Fibroblast of lung (primary cell): ENCODE measurements at regions not wholly inside any gene's neighbourhood (a gene's known extent, or its start where the extent isn't known, plus 50 kb on each side); places are given as distances from the start of the nearest gene placed in this dataset.
"Not testable (repeated sequence)": the region's sequence is repeated elsewhere in the genome, so short reads cannot be mapped to it uniquely, and the experiment has no call there.

ENCODE experiments used
- EZH2 ChIP-seq: IDR thresholded peaks from 2 replicates; pipeline ENCODE4 v1.5.1; 2012; ENCODE audit warnings: low read length, control low read depth, mild to moderate bottlenecking; ENCODE audit errors: missing control alignments
- TF ChIP-seq, protein P1 (sequence below), 2 donors: IDR thresholded peaks in 1 of 2; conservative IDR thresholded peaks in 1 of 2; 1 replicate in 1 of 2; 2 replicates in 1 of 2; pipeline ENCODE4 v1.5.1; 2011 to 2012; ENCODE audit warnings: low read length in 2 of 2, control low read depth in 1 of 2, inconsistent platforms in 1 of 2, low read depth in 1 of 2, mild to moderate bottlenecking in 1 of 2

DNA sequence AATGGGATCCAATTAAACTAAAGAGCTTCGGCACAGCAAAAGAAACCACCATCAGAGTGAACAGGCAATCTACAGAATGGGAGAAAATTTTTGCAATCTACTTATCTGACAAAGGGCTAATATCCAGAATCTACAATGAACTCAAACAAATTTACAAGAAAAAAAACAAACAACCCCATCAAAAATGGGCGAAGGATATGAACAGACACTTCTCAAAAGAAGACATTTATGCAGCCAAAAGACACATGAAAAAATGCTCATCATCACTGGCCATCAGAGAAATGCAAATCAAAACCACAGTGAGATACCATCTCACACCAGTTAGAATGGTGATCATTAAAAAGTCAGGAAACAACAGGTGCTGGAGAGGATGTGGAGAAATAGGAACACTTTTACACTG is 158.8 kb upstream of the VIPR2 start:
- not testable (repeated sequence) for TF ChIP-seq EZH2
- TF ChIP-seq, protein P1, sequence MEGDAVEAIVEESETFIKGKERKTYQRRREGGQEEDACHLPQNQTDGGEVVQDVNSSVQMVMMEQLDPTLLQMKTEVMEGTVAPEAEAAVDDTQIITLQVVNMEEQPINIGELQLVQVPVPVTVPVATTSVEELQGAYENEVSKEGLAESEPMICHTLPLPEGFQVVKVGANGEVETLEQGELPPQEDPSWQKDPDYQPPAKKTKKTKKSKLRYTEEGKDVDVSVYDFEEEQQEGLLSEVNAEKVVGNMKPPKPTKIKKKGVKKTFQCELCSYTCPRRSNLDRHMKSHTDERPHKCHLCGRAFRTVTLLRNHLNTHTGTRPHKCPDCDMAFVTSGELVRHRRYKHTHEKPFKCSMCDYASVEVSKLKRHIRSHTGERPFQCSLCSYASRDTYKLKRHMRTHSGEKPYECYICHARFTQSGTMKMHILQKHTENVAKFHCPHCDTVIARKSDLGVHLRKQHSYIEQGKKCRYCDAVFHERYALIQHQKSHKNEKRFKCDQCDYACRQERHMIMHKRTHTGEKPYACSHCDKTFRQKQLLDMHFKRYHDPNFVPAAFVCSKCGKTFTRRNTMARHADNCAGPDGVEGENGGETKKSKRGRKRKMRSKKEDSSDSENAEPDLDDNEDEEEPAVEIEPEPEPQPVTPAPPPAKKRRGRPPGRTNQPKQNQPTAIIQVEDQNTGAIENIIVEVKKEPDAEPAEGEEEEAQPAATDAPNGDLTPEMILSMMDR (conservative IDR thresholded peaks at IDR 0.05 in 1 of 2, IDR thresholded peaks at IDR 0.05 in 1 of 2; ENCODE audit: low read depth in 1 of 2, low read length in 2 of 2): not testable (repeated sequence)
